SKM-1 (cell line): ENCODE measurements at regions not wholly inside any gene's neighbourhood (a gene's known extent, or its start where the extent isn't known, plus 50 kb on each side); places are given as distances from the start of the nearest gene placed in this dataset.

Source experiments
- DNase-seq: peaks from one replicate; lab custom pipeline; 2025; ENCODE audit not compliant: unreplicated experiment; lab: John Stamatoyannopoulos, UW

DNA sequence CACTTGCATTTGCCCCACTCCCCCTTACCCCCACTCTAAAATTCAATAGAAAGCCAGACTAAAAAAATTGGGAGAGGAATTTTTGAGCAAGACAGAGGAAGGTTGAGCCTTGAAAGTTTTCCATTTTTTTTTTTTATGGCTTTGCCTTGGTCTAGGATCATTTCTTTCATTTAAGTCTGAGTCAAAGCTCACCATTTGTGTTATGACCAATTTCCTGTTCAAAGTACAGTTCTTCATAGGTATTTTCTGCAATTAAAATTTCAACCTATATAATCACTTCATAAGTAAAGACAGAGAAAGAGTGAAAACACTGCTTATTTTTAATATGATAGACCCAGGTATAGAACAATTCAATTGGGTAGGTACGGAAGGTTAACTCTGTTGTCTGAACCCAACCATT lies 436.6 kb upstream of the ADGRL2 start:
- DNase-seq = no peak

DNA sequence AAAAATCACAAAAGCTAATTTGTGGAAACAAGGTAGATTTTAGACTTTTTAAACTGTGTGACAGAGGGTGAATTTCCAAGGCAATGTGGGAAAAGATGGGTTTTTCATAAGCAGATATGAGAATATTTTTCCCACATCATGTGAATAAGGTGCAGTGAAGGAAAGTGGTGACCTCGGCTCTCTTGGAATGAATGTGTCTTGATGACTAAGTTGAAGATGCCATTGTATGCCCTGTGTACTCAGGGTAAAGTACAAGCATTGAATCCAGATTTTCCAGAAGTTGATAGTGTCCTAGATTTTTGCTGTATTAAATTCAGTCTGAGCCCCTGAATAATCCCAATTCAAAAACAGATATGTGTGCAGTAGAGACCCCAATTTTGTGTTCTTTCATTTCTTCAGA lies 442.6 kb upstream of the ADGRL2 start:
- DNase-seq = no peak

DNA sequence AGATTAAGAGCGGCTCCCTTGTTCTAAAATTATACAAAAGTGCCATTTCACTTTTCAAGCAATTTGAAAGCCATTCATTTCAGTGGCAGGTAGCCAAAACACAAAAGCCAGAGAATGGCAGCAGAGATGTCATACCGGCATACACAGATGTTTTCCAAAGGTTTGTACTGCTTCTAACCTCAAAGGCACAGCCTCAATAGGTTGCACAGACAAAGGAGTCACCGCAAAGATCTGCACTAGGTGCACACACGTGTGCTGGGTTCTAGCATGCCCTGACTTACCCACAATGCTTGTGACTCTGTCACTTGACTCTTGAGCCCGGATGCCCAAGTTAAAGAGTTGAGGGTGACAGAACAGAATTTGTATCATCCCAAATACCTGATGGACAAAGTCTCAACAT lies 448.9 kb upstream of the ADGRL2 start:
- DNase-seq = no peak

DNA sequence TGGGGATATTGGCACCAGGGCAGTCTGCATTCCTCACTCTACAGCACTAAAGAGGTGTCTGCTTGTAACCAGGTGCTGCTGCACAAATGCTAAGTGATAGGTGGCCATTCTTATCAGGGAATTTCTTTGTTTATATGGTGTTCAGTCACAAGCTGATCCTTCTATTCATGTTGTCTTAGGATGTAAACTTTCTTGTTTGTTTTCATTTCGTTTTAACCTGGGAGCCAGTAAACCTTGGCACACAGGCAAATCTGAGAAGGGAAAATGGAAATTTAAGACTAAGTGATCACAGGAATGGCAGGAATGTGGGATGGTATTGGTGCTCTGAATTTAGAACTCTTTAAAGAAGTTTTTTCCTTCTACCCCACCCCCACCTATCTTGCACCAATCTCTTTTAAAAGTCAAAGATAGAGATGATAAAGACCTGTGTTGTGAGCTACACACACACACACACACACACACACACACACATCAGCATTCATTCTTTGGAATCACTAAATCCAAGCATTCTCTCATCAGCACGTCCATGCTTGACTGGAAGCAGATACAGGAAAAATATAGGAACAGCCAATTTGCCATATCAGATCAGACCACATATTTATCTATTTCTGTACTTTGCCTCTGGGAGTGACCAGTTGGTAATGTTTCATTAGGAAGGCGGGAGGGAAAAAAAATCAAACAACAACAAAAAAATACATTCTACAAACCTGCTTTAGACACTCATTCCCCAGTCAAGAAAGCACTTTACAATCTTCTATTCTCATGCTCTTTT lies 451.4 kb upstream of the ADGRL2 start:
- no peak for DNase-seq

DNA sequence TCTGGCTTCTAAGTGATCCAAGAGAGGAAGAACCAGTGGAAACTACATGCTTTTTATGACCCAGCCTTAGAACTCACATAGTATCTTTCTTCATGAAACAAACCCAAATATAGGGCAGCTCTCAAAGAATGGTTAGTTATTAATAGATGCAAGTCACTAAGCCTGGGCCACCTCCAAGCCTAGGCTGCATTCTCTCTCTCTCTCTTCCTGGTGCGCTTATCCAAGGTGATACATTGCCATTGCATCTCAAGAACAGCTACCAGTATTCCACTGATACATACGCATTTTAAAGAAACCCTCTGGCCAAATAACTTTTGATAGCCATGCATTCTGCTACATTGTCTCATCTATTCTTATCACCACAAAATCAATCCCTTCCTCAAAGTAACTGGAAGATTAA lies 455.6 kb upstream of the ADGRL2 start:
- no peak for DNase-seq

DNA sequence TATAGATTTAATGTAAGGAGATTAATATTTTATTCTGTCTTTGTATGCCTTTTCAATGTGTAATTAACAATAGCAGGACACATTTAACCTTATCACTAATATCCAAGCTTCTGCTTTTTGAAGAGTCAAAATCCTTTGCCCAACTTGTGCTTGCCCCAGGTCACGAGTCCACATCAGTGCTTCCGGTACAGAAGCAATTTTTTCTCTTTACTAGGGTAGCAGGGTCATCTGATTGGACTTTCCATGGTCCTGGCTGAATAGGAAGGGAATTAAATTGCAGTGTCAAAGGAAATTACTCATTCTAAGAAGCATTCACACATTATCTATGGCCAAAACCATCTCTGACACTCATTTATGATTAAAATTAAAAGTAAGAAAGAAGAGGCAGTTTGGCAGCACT lies 460.5 kb upstream of the ADGRL2 start:
- DNase-seq = no peak

DNA sequence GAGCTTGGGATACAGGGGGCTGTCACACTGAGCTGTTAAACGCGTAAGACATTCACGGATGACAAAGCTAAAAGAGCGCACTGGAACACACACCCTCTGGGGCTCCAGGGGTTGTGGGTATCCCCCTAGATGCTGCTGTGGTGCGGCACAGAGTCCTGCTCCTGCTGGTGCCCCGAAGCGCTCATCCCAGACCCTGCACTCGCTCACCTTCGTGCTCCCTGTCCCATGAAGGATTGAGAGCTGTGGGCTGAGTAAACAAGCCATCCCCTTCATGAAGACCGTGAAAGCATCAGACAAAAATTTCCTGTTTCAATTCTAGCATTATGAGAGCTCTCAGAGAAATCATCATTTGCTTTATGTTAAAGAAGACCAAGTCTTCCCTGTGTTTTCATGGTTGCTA lies 463.5 kb upstream of the ADGRL2 start:
- DNase-seq = no peak

DNA sequence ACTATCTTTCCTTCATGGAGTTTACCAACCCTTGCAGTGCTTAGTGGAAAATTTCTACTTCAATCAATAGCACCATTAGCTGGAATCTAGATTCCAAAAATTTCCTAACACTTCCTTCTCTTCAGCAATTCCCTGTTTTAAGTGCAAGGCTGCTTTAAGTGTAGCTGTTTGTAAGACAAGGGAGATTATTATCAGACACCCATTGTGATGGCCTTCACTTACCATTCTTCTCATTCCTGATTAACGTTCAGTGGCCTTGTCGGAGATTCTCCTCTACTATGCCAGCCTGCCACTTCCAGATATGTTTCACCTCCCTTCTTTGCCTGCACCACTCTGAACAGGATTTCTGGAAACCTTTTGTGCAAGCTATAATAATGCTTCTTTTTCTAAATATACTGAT lies 464.9 kb upstream of the ADGRL2 start:
- DNase-seq = no peak

DNA sequence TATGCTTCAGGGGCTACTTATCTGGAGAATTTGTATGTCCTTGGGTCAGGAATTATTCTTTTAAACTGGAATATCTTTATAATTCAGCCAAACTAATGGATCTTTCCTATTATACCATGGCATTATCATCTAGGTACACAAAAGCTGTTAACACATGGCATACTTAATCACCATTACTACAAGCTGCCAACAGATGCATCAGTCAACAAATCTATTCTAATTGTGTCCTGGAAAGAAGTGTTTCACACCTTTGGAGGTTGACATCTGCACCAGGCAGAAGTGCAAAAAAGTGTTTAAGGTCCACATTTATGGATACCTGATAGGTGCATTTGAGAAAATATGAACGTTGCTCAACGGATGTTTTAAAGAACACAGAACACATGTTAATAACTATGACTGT lies 470.2 kb upstream of the ADGRL2 start:
- DNase-seq = no peak

DNA sequence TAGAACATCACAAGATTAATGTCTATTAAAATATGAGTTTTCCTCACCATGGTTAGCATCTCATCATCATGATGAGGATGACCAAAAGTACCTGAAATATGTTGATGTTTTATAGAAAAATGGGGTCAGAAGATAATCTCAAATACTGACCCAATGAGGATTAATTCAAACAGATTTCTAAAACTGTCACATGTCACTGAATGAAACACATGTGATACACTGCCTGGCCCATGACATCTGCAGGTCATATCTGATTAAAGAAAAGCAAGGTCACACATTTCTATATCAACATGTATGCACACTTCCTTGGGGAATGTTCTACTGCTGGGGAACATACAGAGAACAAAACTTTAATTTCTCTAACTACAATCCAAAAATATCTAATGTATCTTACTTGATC lies 470.6 kb upstream of the ADGRL2 start:
- no peak for DNase-seq

DNA sequence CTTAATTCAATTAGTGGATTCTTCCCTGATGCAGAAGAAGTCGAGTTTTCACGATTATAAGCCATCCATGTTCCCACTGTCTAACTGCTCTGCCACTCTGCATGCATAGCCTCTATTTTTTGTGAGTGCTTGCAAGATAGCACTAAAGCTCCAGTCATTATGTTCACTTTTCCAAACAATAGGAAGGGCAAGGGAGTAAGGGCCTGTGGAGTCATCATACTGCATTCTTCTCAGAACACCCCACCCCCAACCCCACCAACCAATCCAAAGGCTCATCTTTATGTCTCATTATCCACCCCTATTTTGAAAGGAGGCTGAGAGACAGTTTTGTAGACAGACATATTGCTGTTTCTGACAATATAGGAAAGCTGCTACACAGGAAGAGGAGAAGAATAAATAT lies 471.7 kb upstream of the ADGRL2 start:
- no peak for DNase-seq

DNA sequence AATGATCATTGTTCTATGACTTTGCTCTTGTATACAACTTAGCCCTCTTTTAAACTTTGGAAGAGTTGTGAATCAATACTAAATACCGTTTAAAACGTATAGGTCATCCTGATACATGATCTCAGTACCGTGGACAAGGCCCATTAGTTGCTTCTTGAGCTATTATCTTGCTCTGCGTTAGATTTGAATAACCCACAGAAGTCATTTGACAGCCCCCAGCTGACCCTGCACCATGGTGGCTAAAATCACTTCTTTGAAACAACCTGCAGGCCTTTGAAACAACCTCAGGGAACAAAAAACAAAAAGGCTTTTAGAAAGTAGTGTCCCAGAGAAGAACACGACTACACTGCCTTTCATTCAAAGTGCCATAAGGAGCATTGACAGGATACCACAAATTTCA lies 473.0 kb upstream of the ADGRL2 start:
- no peak for DNase-seq

DNA sequence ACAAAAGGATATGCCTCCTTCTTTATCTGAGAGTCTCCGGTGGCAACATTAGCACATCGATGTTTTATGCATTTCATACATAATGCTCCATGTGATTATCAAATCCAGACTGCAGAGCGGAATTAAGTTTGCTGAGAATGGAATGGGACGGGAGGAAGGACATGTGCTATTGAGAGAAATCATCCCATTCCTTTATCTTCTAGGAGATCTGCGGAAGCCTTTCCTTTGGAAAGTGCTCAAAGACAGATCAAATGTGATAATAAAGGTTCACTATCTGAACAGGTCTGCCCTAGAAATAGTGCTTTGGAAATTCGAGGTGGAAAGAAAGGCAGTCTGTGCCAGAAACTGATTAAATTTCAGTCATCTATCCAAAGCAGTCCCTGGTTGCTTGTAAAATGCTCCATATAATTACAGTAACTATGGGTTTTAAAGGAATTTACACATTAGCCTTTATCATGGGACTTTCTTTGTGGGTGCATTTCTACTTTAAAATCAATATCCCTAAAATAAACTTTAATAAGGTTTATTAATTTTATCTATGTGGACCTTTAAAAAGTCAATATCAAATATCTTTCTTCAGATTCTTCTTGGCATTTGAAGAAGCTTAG lies 473.5 kb upstream of the ADGRL2 start:
- DNase-seq = no peak

DNA sequence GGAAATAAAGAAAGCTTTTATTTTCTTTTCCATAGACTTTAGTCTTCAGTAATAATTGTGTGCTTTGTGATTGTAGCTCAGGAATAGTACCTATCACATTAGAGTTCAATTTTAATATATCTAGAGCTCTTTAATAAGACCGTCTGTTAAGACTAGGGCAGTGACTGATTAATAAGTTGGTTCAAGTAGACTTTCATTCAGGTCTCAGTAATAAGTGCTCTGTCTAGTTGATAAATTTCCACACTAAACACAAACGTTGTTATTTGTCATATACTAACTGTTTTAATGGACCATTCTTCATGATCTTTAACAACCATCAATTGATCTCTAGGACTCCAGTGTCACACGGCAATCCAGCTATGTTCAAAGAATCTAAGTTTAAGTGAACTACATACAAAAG lies 474.5 kb upstream of the ADGRL2 start:
- DNase-seq = no peak

DNA sequence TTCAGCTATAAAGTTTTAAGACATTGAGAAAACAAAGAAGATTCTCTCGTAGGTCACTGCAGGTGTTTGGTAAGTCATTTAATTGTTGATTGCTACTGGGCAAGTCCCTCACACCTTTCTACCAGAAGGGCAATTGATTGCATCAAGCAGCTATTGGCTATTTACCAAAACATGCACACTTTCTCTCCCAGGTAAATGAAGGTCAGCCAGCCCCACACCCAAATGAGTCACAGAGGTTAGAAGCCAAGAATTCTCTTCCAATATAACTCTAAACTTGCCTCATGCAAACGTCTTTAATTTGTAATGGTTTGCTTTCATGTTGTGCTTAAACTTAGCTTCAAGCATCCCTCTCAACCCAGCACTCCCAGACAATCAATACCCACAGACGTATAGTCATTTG lies 475.3 kb upstream of the ADGRL2 start:
- DNase-seq = no peak

DNA sequence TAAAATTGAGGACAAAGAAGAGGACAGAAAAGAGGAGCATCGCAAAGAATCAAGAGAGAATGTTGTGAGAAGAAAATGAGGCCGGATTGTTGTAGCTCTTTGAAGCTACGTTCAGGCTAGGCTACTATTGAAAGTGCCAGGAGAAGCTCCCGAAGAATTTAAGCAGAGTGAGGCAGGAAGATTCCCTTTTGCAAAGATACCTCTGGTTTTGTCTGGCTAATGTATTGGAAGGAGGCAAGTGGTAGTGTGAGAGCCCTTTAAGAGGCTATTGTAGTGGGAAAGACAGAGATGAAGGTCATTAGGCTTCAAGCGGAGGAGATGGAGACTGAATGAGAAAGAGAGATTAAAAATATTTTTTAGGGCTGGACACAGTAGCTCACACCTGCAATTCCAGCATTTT lies 476.9 kb upstream of the ADGRL2 start:
- no peak for DNase-seq

DNA sequence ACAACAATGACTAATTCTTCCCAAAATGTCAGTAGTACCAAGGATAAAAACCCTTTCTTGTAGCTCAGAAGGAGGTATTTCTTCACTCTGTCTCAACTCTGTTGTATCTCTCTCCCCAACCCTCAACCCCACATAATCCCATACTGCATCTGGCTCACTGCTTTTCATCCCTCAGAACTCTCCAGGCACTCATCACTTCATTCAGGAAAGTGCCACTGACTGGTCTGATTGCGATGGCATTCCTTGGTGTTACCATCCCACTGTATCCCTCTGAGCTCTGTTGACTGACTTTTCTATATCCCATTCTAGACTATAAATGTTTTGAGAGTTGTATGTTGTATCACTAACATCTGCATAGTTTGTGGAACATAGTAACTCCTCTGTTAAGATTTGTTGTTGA lies 483.5 kb upstream of the ADGRL2 start:
- no peak for DNase-seq

DNA sequence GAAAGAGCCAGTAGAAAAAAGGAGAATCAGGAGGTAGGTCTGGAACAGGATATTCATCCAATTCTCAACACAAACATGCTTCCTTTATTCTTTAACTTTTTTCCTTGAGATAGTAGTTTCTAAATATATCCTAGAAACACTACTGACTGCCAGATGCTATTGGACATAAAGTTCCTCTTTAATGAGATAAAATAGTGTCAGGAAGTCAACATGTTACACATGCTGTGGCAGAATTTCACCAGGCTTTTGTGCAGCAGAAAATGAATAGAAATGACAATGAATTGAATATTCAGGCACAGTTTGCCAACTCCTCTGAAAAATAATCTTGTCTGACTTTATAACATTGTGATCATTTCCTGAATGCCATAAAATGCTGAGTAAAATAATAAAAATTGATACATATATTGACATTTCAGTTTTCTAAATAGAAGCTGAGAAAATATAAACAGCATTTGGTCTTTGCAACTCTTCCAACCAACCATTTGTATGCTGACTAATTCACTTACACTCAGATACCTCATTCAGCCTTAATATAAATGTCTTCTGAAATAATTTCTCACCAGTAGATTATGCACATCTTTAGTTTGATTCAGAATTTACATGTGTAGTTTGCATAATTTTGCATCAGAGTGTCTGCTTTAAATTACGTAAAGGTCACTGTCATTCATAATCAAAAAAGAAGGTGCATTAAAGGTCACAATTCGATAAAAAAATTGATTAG lies 486.1 kb upstream of the ADGRL2 start:
- no peak for DNase-seq

DNA sequence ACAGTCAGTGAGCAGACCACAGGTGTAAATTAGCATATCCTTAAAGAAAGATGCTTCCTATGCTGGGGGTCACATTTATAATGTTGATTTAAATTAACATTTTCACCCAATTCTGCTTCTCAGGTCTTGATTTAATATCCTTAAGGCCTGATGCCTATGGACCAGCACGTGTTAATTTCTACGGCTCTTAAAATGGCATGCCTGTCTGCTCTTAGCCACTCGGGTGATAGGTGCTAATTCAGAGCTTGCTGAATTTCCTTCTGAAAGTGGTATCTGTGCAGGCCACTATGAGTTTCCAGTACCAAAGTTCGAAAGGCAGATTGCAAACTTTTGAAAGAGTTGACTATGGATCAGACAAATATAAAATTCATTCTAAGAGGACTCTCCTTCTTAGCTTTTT lies 487.4 kb upstream of the ADGRL2 start:
- no peak for DNase-seq

DNA sequence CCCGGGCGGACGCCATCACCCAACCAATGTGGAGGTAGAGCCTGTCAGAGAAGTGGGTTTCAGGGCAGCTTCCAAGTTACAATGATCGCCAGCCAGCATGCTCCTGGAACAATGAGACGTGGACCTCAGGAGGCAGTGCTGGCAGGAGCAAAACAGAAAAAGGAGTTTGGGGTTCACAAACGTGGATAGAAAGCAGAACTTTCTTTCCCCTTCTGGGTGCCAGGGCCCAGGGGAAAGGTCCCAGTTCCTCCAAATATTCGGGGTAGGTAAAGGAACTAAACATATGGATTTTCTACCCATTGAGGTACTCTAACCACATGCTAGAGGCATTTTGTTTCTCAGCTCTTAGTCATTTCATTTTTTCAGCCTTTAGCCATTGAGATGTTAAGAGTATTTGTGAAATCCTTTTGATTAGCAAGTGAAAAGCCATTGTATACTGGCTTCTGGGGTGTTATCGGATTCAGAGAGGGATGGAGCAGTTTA lies 488.4 kb upstream of the ADGRL2 start:
- no peak for DNase-seq

DNA sequence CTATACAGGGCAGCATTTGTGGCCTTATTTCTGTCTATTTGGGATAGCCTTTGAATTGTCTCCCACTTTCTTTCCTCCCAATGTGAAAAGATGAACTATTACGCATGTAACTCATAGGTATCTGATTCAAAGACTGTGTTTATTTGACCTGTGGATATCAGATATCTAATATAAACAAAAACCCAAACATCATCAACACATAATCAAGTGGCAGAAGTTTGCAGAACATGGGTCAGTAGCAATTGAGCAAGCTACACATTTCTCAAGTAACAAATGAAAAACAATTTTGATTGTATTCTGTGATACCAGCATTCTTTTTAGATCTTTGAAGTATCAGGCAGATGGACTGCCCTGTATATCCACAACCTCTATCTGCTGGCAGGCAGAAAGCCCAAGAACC lies 490.5 kb upstream of the ADGRL2 start:
- DNase-seq = no peak

DNA sequence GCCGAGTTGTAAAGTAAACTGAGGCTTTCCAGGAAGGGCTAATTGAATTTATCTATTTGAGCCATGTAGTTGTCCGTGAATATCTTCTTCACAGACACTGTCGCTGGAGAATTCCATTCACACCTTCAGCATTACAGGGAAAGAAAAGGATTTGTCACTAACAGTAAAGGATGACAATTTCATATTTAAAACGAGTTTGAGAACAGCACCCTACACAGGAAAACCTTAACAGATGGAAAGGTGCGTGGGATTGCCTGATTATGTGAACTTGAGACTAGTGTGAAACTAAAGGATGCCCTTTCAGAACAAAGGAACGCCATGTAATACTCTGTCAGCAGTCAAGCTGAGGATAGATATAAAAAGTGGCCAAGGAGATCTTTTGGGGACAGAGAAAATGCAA lies 492.5 kb upstream of the ADGRL2 start:
- no peak for DNase-seq
